Left lung (tissue), 4 donors: ENCODE measurements at regions not wholly inside any gene's neighbourhood (a gene's known extent, or its start where the extent isn't known, plus 50 kb on each side); places are given as distances from the start of the nearest gene placed in this dataset.
"Not testable (repeated sequence)": the region's sequence is repeated elsewhere in the genome, so short reads cannot be mapped to it uniquely, and the experiment has no call there.

Experiments
- ATAC-seq: fragments of 200-7000 bp; cut with Tn5 transposase; one replicate; pipeline ENCODE4 v1.9.1; 2020; ENCODE audit warnings: moderate library complexity
- DNase-seq, 4 donors: peaks; one replicate each; pipeline ENCODE4 v3.0.0-alpha.2; 2013 to 2020
- H3K27ac ChIP-seq, 2 donors: fragments of 200-600 bp; sonication (generic) in 1 of 2; one replicate each; pipeline versions ENCODE4 v1.5.0 to v1.8.0; 2020 to 2021
- H3K27me3 ChIP-seq, 2 donors: fragments of 200-600 bp; sonication (generic) in 1 of 2; one replicate each; pipeline versions ENCODE4 v1.5.0 to v1.8.0; 2020 to 2021
- H3K36me3 ChIP-seq, 2 donors: fragments of 200-600 bp; sonication (generic) in 1 of 2; one replicate each; pipeline versions ENCODE4 v1.5.0 to v1.8.0; 2020 to 2021
- H3K4me1 ChIP-seq, 2 donors: fragments of 200-600 bp; one replicate each; pipeline ENCODE4 v1.8.0; 2021
- H3K4me3 ChIP-seq, 2 donors: fragments of 200-600 bp; sonication (generic) in 1 of 2; one replicate each; pipeline versions ENCODE4 v1.5.0 to v1.8.0; 2020 to 2021; ENCODE audit warnings: mild to moderate bottlenecking in 1 of 2
- H3K9me3 ChIP-seq, 2 donors: fragments of 200-600 bp; sonication (generic) in 1 of 2; one replicate each; pipeline versions ENCODE4 v1.5.0 to v1.8.0; 2020 to 2021
- CTCF ChIP-seq, 2 donors: fragments of 200-600 bp; sonication (generic) in 1 of 2; IDR thresholded peaks; one replicate each; pipeline versions ENCODE4 v1.5.0 to v1.8.0; 2021; ENCODE audit warnings: antibody characterized with exemption in 2 of 2
- intact Hi-C, 2 donors: fragments of 100-400 bp; cut with DNase I; formaldehyde crosslinking; loops; one replicate each; pipeline versions ENCODE4 v1.11.2 to v1.14.2; 2022
- donor health status: DM: no; HTN: yes; CAD: no.
- donor health status: DM: no; HTN: no; CAD: no.

- TF ChIP-seq CTCF (IDR thresholded peaks at IDR 0.05), result no peak
- intact Hi-C loops, result no loop called here
- H3K4me3 ChIP-seq, result no peak overlapping the region
- H3K4me1 ChIP-seq, result no peaks in the 10 kb centered on the region
- no peaks in the 10 kb centered on the region for H3K9me3 ChIP-seq
- H3K27ac ChIP-seq, result no peak overlapping the region
- H3K36me3 ChIP-seq, result no peaks in the 10 kb centered on the region
- DNase-seq (no peak), ATAC-seq (no peak)
- no peaks in the 10 kb centered on the region for H3K27me3 ChIP-seq
Observed at GRCh38 chr13:21246761-21247452, 70.4 kb downstream of the MRPL57 start.

- no peak for TF ChIP-seq CTCF (IDR thresholded peaks at IDR 0.05)
- Histone ChIP-seq H3K4me3 (no peak overlapping the region), H3K27me3 (no peaks in the 10 kb centered on the region), H3K36me3 (no peaks in the 10 kb centered on the region), H3K9me3 (no peaks in the 10 kb centered on the region), H3K4me1 (no peaks in the 10 kb centered on the region), H3K27ac (no peak overlapping the region)
- intact Hi-C loops, result no loop called here
- no peak for DNase-seq
- ATAC-seq, result no peak
Observed at GRCh38 chr13:21256351-21256761, 79.9 kb downstream of the MRPL57 start.

- ATAC-seq (no peak), DNase-seq (no peak)
- no peaks in the 10 kb centered on the region for H3K36me3 ChIP-seq
- TF ChIP-seq CTCF (IDR thresholded peaks at IDR 0.05), result no peak
- no peak overlapping the region for H3K4me3 ChIP-seq
- H3K4me1 ChIP-seq, result no peaks in the 10 kb centered on the region
- H3K9me3 ChIP-seq, result no peaks in the 10 kb centered on the region
- intact Hi-C loops, result no loop called here
- H3K27ac ChIP-seq, result no peak overlapping the region
- no peaks in the 10 kb centered on the region for H3K27me3 ChIP-seq
Observed at GRCh38 chr13:21256891-21257290, 80.4 kb downstream of the MRPL57 start.

- no peak for ATAC-seq
- TF ChIP-seq CTCF (IDR thresholded peaks at IDR 0.05), result no peak
- no peaks in the 10 kb centered on the region for H3K36me3 ChIP-seq
- no peak overlapping the region for H3K4me3 ChIP-seq
- intact Hi-C loops, result no loop called here
- H3K27me3 ChIP-seq, result no peaks in the 10 kb centered on the region
- no peaks in the 10 kb centered on the region for H3K9me3 ChIP-seq
- no peak overlapping the region for H3K27ac ChIP-seq
- H3K4me1 ChIP-seq, result no peaks in the 10 kb centered on the region
- no peak for DNase-seq
Observed at GRCh38 chr13:21259571-21260455, 83.4 kb downstream of the MRPL57 start.

GRCh38 chr13:21260561-21261290 is 84.3 kb downstream of the MRPL57 start:
- DNase-seq, ATAC-seq, H3K36me3 ChIP-seq, H3K27ac ChIP-seq, H3K4me3 ChIP-seq, H3K4me1 ChIP-seq, H3K27me3 ChIP-seq, intact Hi-C loops, H3K9me3 ChIP-seq: not testable (repeated sequence)

- intact Hi-C loops, H3K4me3 ChIP-seq, H3K4me1 ChIP-seq, H3K9me3 ChIP-seq, H3K27me3 ChIP-seq, ATAC-seq, H3K36me3 ChIP-seq, H3K27ac ChIP-seq, DNase-seq: not testable (repeated sequence)
Observed at GRCh38 chr13:21261487-21262216, 85.2 kb downstream of the MRPL57 start.

GRCh38 chr13:21263909-21264308 is 87.5 kb downstream of the MRPL57 start:
- H3K9me3 ChIP-seq, DNase-seq, H3K36me3 ChIP-seq, intact Hi-C loops, ATAC-seq, H3K4me3 ChIP-seq, H3K27me3 ChIP-seq, H3K27ac ChIP-seq, H3K4me1 ChIP-seq: not testable (repeated sequence)

- ATAC-seq, H3K27ac ChIP-seq, H3K27me3 ChIP-seq, H3K4me1 ChIP-seq, H3K9me3 ChIP-seq, H3K4me3 ChIP-seq, DNase-seq, intact Hi-C loops, H3K36me3 ChIP-seq: not testable (repeated sequence)
Observed at GRCh38 chr13:21268485-21268884, 92.0 kb downstream of the MRPL57 start.
